Right atrium auricular region (tissue), 2 donors: ENCODE measurements at regions not wholly inside any gene's neighbourhood (a gene's known extent, or its start where the extent isn't known, plus 50 kb on each side); places are given as distances from the start of the nearest gene placed in this dataset.

Experiments used
- DNase-seq: peaks from one replicate; pipeline ENCODE4 v3.0.0-alpha.2; 2019; ENCODE audit warnings: low spot score
- H3K27ac ChIP-seq, 2 donors: fragments of 200-600 bp; sonication (generic); 1 replicate in 1 of 2; 2 replicates in 1 of 2; pipeline ENCODE4 v1.5.1; 2016 to 2019
- H3K27me3 ChIP-seq, 2 donors: fragments of 200-600 bp; sonication (generic); one replicate each; pipeline versions ENCODE4 v1.5.1 to v1.6.0; 2017 to 2019
- H3K36me3 ChIP-seq: fragments of 200-600 bp; sonication (generic); one replicate; pipeline ENCODE4 v1.5.1; 2016
- H3K4me1 ChIP-seq, 2 donors: fragments of 200-600 bp; sonication (generic); one replicate each; pipeline versions ENCODE4 v1.5.1 to v1.6.0; 2017 to 2019
- H3K4me3 ChIP-seq, 2 donors: fragments of 200-600 bp; sonication (generic); 1 replicate in 1 of 2; 2 replicates in 1 of 2; pipeline ENCODE4 v1.5.1; 2017 to 2019; ENCODE audit warnings: mild to moderate bottlenecking in 1 of 2, moderate library complexity in 1 of 2
- H3K9me3 ChIP-seq, 2 donors: fragments of 200-600 bp; sonication (generic); one replicate each; pipeline ENCODE4 v1.5.1; 2019
- CTCF ChIP-seq, 2 donors: fragments of 200-600 bp; sonication (generic); IDR thresholded peaks; one replicate each; pipeline ENCODE4 v1.5.1; 2019; ENCODE audit warnings: antibody characterized with exemption in 2 of 2

GRCh38 chr1:95370691-95371562 is 136.9 kb downstream of the RWDD3 start:
- no peaks in the 10 kb centered on the region for H3K4me1 ChIP-seq
- no peak overlapping the region for H3K27ac ChIP-seq
- no peak for TF ChIP-seq CTCF (IDR thresholded peaks at IDR 0.05)
- H3K27me3 ChIP-seq: no peaks in the 10 kb centered on the region
- no peak overlapping the region for H3K4me3 ChIP-seq
- H3K36me3 ChIP-seq: no peaks in the 10 kb centered on the region
- H3K9me3 ChIP-seq: no peaks in the 10 kb centered on the region
- DNase-seq: no peak

DNA sequence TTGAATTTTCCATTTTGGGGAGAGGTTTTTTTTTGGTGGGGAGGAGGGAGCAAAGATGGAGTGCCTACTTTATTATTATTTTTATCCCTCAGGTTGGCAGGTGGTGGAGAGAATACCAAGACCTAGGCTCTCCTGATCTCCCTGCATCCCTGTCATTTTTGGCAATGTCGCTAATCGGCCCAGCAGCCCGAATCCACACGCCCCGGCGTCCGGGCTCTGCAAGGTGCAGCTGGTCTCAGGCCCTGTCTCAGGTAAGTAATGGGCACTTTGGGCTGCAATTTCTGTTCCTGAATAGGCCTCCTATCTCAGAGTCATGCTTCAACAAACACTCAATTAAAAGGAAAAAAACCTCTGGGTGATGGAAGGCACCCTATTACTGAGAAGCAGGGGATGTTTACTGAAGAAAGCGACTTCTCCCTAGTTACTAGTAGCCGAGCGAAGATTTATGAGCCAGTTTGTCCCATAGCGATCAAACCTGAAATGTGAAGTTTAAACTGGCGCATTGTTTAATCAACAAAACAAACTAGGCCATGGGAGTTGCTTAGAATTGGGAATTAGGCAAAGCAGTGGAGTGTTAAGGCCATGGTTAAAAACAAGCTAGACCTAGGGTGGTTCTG is 137.8 kb downstream of the RWDD3 start:
- H3K36me3 ChIP-seq: no peaks in the 10 kb centered on the region
- no peaks in the 10 kb centered on the region for H3K4me1 ChIP-seq
- H3K9me3 ChIP-seq: no peaks in the 10 kb centered on the region
- no peak for DNase-seq
- TF ChIP-seq CTCF (IDR thresholded peaks at IDR 0.05): no peak
- H3K27ac ChIP-seq: no peak overlapping the region
- no peaks in the 10 kb centered on the region for H3K27me3 ChIP-seq
- H3K4me3 ChIP-seq: no peak overlapping the region

- no peak overlapping the region for H3K27ac ChIP-seq
- H3K9me3 ChIP-seq: no peaks in the 10 kb centered on the region
- H3K27me3 ChIP-seq: no peaks in the 10 kb centered on the region
- H3K4me3 ChIP-seq: no peak overlapping the region
- no peaks in the 10 kb centered on the region for H3K36me3 ChIP-seq
- no peak for DNase-seq
- no peak for TF ChIP-seq CTCF (IDR thresholded peaks at IDR 0.05)
- no peaks in the 10 kb centered on the region for H3K4me1 ChIP-seq
Measured at GRCh38 chr1:95375174-95375573, 141.2 kb downstream of the RWDD3 start.

GRCh38 chr1:95380909-95381308 is 146.9 kb downstream of the RWDD3 start:
- Histone ChIP-seq H3K27me3 (no peaks in the 10 kb centered on the region), H3K9me3 (no peaks in the 10 kb centered on the region), H3K27ac (no peak overlapping the region), H3K4me3 (no peak overlapping the region), H3K36me3 (no peaks in the 10 kb centered on the region), H3K4me1 (no peaks in the 10 kb centered on the region)
- no peak for DNase-seq
- no peak for TF ChIP-seq CTCF (IDR thresholded peaks at IDR 0.05)

DNA sequence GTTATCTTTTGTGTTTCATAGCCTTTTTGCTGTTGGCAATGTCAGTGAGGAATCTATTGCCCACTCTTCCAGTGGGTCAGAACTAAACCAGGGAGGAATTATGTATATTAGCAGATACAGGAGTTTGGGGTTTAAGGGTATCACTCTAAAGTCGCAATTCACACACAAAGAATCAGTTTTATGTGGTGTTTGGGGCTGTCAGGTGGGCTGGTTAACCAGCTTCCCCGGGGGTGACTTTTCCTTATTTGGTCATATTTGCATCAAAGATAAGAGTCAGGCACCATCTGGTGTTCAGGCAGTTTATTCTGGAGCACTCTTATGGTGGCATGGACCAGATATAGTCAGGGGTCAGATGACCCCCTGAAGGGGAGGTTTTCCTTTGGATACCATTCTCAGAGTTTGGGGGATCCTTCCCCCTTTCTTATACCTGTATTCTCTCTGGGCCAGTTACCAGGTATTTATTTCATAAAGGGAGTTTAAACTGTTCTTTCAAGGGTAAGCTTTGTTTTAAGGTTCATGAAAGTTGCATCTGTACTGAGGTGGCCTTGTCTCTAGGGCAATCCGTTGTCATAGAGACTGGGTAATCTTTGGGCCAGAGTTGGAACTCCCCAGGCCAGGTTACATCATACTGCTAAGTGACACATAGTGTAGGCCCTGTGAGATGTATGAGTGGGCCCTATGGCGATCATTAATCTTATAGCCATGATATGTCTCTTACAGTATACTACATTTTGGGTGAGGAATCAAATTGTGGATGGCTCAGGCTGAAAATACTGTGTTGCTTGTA is 148.2 kb downstream of the RWDD3 start:
- no peaks in the 10 kb centered on the region for H3K4me1 ChIP-seq
- TF ChIP-seq CTCF (IDR thresholded peaks at IDR 0.05): no peak
- H3K27me3 ChIP-seq: no peaks in the 10 kb centered on the region
- no peaks in the 10 kb centered on the region for H3K9me3 ChIP-seq
- no peak overlapping the region for H3K4me3 ChIP-seq
- H3K36me3 ChIP-seq: no peaks in the 10 kb centered on the region
- no peak for DNase-seq
- H3K27ac ChIP-seq: no peak overlapping the region
